GM18498 (cell line): ENCODE measurements at regions not wholly inside any gene's neighbourhood (a gene's known extent, or its start where the extent isn't known, plus 50 kb on each side); places are given as distances from the start of the nearest gene placed in this dataset.
"Not testable (repeated sequence)": the region's sequence is repeated elsewhere in the genome, so short reads cannot be mapped to it uniquely, and the experiment has no call there.

ENCODE experiments used
- ATAC-seq: cut with Tn5 transposase; IDR thresholded peaks from one replicate; pipeline ENCODE4 v1.9.1; 2021; ENCODE audit warnings: mild to moderate bottlenecking, moderate library complexity; ENCODE audit not compliant: unreplicated experiment

DNA sequence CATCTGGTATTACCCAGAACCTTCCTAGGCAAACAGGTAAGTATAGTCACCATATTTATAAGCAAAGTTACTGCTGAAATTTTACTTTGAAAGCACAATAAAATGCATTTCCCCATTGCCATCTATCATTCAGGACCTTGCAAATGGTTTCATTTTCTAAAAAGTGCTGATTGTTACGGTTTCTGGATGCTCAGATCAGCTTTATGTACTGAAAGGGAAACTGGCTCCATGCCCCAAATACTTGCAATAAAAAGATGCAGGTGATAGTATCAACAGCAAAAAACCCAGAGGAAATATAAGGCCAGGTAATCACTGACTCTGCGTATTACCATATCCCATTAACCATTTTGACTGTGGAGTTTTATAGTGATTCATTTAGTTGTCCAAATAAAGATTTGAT lies 1150.7 kb upstream of the CRIM1 start:
- ATAC-seq: no peak

GRCh38 chr2:35204323-35204722 lies 1151.3 kb upstream of the CRIM1 start:
- no peak for ATAC-seq

GRCh38 chr2:35199298-35199697 lies 1156.3 kb upstream of the CRIM1 start:
- no peak for ATAC-seq

DNA sequence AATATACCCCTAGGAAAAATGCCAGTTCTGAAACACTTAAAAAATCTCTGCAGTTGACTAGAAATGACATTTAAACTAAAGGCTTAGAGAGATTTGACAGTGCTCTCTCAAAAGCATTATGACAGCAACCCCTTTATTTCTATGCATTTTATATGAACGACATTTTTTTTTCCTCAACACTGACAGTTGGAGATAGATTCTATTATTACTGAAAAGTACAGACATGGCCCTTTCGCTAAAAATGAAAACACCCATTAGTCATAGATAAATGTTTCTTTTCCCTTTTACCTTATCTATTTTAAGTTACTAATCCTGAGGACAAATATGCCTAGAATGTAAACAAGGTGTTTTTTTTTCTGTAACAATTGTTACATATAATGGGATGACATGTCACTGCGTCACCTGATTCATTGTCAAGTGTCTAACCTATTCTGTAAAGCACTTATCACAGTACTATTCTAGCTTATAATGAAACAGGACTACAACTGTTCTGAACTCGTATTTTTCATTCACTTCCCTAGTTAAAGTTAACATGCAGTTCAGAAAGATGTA lies 1169.6 kb upstream of the CRIM1 start:
- ATAC-seq: no peak

GRCh38 chr2:35184471-35184870 lies 1171.1 kb upstream of the CRIM1 start:
- ATAC-seq: no peak

GRCh38 chr2:35176726-35177125 lies 1178.9 kb upstream of the CRIM1 start:
- ATAC-seq: not testable (repeated sequence)

DNA sequence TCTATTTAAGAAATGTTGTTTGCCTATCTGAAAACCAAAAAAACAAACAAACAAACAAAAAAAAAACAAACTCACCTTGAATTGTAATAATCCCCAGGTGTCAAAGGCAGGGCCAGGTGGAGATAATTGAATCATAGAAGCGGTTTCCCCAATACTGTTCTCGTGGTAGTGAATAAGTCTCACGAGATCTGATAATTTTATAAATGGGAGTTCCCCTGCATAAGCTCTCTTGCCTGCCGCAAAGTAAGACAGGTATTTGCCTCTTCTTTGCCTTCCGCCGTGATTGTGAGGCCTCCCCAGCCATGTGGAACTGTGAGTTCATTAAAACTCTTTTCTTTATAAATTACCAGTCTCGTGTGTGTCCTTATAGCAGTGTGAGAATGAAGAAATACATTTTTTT lies 1180.7 kb upstream of the CRIM1 start:
- no peak for ATAC-seq

DNA sequence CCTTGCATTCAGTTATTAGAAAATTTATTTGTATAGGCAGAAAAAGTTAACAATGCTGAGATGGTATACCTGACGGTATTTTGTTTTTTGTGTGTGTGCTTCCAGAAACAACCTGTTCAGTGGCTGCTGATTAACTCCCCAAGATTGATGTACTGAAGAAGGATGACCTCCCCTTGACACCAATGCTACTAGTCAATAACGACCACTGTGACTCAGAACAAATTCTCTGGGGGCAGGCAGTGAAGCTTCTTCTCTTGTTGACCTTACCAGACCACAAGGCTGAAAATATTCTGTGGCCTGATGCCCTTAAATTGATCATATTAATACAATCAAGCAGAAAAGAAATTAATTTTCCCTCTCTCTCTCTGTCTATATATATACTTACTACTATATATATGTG lies 1182.9 kb upstream of the CRIM1 start:
- ATAC-seq: no peak

DNA sequence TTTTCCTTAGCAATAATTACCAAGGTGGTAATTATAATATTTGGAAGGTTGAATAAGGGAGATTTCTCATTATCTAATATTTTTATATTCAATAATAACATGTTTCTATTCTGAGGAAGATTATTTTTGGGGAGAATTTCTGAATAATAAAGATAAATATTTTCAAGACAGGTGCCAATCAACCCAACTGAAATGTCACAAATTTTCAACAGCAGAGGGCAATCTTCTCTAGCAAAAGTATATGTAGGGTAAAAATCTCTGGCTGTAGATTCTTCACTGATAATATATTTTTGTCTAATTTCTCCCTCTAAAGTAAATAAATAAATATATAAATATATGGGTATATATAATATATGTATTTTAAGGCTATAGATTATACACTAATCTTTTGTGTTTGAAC lies 1187.2 kb upstream of the CRIM1 start:
- no peak for ATAC-seq

DNA sequence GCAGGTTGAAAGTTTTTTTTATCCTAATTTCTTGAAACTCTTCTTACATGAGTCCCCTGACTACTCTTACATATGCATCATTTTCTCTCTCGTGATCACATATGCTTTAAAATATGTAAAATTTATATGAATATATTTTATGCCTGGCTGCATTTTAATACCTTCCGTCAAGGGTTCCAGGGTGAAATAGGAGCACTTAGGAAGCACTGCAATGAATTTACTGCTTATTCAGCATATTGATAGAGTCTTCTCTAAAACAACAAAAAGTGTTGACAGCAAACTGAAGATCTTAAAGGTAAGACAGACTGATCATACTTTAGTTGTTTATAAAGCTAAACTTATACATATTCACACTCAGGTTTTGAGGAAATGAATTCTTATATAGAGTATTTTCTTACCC lies 1191.6 kb upstream of the CRIM1 start:
- no peak for ATAC-seq

- ATAC-seq: no peak
These were observed 1194.7 kb upstream of the CRIM1 start for GRCh38 chr2:35160871-35161270.

DNA sequence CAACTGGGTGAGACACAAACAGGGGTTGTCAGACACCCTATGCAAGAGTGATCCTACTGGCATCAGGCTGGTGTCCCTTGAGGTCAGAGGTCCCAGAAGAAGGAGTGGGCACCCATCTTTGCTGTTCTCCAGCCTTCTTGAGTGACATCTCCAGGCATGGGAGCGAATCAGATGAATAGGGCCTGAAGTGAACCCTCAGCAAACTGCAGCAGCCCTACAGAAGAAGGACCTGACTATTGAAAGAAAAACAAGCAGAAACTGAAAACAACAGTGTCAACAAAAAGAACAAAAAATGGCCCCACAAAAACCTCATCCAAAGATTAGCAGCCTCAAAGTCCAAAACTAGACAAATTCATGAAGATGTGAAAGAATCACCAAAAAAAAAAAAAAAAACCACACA lies 1229.7 kb upstream of the CRIM1 start:
- ATAC-seq: no peak

DNA sequence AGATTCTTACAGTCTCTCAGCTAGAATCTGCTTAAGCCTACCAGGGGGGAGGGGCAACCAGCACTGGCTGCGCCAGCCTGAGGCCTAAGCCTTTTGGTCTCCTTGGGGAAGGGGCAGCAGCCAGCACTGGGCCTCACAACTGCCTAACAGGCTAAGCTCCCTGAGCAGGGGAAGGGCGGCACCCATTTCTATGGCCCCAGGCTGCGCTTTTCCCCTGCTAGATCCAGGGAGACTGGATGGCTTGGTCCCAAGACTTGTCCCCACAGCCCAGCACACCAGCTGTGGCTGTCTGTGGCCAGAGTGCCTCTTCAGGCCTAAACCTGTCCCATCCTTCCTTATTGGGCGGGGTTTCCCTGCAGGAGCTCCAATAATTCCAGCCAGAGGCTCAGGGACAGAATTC lies 1230.3 kb upstream of the CRIM1 start:
- ATAC-seq: no peak

DNA sequence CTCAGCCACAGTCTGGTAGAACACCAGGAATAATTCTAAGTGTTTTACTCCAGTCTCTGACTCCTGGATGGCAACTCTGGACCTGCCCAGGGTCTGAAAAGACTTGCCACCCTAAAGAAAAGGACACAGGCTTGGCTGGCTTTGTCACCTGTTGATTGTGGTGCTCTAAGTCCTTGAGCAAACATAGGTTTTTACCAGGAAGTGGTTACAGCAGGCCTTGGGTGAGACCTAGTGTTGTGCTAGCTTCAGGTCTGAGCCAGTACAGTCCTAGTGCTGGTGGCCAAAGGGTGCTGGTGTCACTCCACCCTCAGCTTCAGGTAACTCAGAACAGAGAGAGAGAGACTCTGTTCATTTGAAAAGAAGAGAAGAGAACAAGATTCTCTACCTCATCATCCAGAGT lies 1239.4 kb upstream of the CRIM1 start:
- ATAC-seq: no peak

GRCh38 chr2:35114765-35115164 lies 1240.8 kb upstream of the CRIM1 start:
- no peak for ATAC-seq

- ATAC-seq: not testable (repeated sequence)
These were observed 1243.2 kb upstream of the CRIM1 start for GRCh38 chr2:35112367-35112766.

- ATAC-seq: no peak
These were observed 1251.3 kb upstream of the CRIM1 start for GRCh38 chr2:35104309-35104708.

- ATAC-seq: no peak
These were observed 1256.2 kb upstream of the CRIM1 start for GRCh38 chr2:35099342-35099741.

- no peak for ATAC-seq
These were observed 1273.5 kb upstream of the CRIM1 start for GRCh38 chr2:35082072-35082471.

DNA sequence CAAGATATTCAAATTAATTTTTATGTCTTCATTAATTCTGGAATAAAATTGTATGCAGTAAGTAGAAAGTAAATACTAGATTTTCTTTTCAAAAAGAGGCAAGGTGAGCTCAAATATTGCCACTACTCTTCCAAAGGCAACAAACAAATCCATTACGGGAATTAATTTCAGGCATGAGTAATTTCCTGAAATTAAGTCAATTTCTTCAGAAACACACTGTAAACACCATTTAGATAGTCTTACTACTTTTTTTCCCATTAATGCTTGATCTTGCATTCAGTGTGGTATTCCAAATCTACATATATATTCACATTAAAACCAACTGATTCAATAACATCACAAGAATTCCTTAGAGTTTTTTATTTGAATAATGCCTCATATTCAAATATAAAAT lies 1274.0 kb upstream of the CRIM1 start:
- ATAC-seq: no peak

DNA sequence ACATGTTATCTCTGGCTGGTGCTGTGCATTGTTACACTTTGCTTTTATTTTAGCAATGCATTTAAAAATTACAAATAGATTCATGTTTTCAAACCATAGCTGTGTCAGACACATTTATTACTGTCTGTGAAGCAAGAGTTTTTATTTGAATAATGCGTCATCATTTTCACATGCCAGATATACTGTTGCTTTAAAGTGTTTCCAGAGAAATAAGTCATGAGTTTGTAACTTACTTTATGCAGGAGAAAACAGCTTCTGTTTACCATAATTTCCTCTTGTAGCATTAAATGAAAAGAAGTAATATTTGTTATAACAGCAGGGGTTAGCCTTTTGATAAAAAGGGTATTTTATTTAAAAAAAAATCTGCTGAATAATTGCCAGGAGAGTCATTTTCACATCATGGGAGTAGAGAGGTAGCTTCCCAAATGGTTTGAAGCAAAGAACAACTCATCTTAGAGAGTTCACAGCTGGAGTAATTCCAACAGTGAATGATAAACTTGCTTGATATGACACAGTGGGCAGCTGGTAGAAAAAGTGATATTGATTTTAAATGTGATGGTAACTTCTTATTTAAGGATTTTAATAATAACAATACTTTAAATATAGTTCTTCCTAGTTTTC lies 1274.5 kb upstream of the CRIM1 start:
- no peak for ATAC-seq

DNA sequence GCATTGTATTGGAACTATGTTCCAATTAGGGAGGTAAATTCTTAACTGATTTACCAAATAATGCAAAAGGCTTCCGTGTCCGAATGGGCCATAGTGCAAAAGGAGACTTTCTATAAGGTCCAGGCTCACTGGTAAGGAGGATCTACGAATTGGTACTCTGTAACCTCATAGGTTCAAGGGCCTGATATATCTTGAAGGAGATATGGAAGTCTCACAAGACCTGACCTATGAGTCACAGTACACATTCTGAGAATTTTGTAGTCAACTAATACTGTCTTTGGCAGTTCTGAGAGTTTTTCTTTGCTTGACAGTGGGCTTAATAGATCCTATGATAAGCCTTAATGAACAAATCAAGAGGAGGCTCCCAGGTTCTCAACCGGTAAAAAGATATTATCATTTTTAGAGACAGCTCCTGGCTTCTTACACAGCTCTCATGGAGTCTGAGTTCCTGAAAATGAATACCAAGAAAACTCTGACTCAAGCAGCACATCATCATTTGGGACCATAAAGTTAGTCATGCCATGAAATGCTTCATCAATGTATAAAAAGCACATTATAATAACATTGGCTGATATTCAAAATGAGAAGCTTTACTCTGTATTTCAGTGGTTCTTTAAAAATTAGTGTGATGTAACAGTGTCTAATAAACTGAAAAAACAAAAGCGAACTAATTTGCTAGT lies 1275.2 kb upstream of the CRIM1 start:
- no peak for ATAC-seq

GRCh38 chr2:35067420-35067819 lies 1288.2 kb upstream of the CRIM1 start:
- no peak for ATAC-seq
